Type B pancreatic cell (in vitro differentiated cells): ENCODE measurements at regions not wholly inside any gene's neighbourhood (a gene's known extent, or its start where the extent isn't known, plus 50 kb on each side); places are given as distances from the start of the nearest gene placed in this dataset.

Experiments
- DNase-seq: peaks from one replicate; pipeline ENCODE4 v3.0.0; 2021; ENCODE audit warnings: mixed read lengths; ENCODE audit not compliant: unreplicated experiment; ENCODE audit errors: extremely low spot score
- H3K27ac Mint-ChIP-seq: 2 replicates; pipeline ENCODE4 v1.8.0; 2021; ENCODE audit warnings: mild to moderate bottlenecking, mixed read lengths
- H3K27me3 Mint-ChIP-seq: 2 replicates; pipeline ENCODE4 v1.8.0; 2021; ENCODE audit warnings: mixed read lengths
- H3K36me3 Mint-ChIP-seq: 2 replicates; pipeline ENCODE4 v1.8.0; 2021; ENCODE audit warnings: mixed read lengths
- H3K4me1 Mint-ChIP-seq: one replicate; pipeline ENCODE4 v1.8.0; 2021; ENCODE audit warnings: mixed read lengths; ENCODE audit not compliant: unreplicated experiment
- H3K4me3 Mint-ChIP-seq: 2 replicates; pipeline ENCODE4 v1.8.0; 2021; ENCODE audit warnings: mild to moderate bottlenecking, mixed read lengths
- H3K9me3 Mint-ChIP-seq: 2 replicates; pipeline ENCODE4 v1.8.0; 2021; ENCODE audit warnings: mixed read lengths
- CTCF ChIP-seq: fragments of 200-600 bp; sonication (generic); conservative IDR thresholded peaks from 2 replicates; pipeline ENCODE4 v1.5.0; 2021; ENCODE audit warnings: antibody characterized with exemption, mild to moderate bottlenecking

DNA sequence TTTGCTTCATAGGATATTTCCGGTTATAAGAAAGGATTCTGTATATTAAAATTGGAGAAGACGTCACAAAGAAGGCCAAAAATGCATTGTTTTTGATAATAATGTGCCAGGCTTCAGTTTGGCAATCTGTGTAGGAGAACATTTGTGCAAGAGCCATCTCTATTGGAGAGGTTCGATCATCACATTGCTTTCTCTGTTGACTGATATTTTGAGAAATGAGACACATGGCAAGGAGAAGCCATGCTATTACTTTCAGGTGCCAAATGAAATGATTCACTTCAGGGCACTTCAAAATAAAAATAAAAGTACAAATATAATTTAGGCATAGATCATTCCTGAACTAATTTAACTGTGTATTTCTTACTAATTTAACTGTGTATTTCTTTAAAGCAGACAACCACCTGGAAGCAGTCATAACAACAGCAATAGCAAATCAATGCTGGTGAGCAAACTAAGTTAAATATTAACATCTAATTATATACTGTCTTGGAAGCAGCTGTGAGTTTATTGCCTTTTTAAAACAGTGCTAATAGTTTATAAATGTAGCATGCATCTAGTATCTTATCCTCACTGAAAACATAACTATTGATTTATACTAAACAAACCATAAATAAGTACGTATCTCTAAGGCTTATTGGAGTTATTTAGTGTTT lies 50.2 kb upstream of the CHST9 start:
- H3K27me3 Mint-ChIP-seq: peaks cover 21% of the 10 kb centered on the region
- no peak overlapping the region for H3K4me3 Mint-ChIP-seq
- no peak overlapping the region for H3K27ac Mint-ChIP-seq
- H3K9me3 Mint-ChIP-seq: no peaks in the 10 kb centered on the region
- no peaks in the 10 kb centered on the region for H3K36me3 Mint-ChIP-seq
- TF ChIP-seq CTCF: no peak
- H3K4me1 Mint-ChIP-seq: peaks cover 13% of the 10 kb centered on the region
- no peak for DNase-seq
